ENCODE measurements at regions not wholly inside any gene's neighbourhood (a gene's known extent, or its start where the extent isn't known, plus 50 kb on each side); places are given as distances from the start of the nearest gene placed in this dataset.
"Not testable (repeated sequence)": the region's sequence is repeated elsewhere in the genome, so short reads cannot be mapped to it uniquely, and the experiment has no call there.

- DNase-seq (ENCODE audit: low spot score): no peak
These were observed 57.6 kb upstream of the ZNF519 start for GRCh38 chr18:14189858-14190257.

- DNase-seq (ENCODE audit: low spot score): not testable (repeated sequence)
These were observed 56.6 kb upstream of the ZNF519 start for GRCh38 chr18:14188751-14189406.

Measured in germinal center (tissue), 1 donor.